ENCODE measurements at regions not wholly inside any gene's neighbourhood (a gene's known extent, or its start where the extent isn't known, plus 50 kb on each side); places are given as distances from the start of the nearest gene placed in this dataset.

DNA sequence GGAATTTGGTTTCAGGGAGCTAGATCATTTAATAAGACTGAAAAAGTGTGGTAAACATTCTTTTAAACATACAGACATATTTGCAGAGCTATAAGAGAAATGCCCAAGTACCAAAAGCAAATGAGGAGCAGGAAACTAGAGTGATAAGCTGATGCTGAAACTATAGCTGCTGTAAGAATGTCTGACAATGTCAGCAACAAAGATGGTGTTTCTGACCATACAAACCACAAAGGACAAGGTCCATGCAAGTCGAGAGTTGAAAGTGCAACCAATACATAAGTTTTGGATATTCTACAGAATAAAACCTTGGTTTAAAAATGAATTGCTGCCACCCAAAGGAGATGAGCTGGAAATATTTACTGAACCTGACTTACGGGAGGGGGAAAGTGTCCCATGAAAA, 610.2 kb downstream of the TBL1XR1 start:
- no peak for DNase-seq
- no peak for ATAC-seq (ENCODE audit: insufficient read depth, low FRiP score)
- H3K4me1 ChIP-seq (ENCODE audit: control insufficient read depth in 5 of 5, insufficient read depth in 5 of 5, low read length in 5 of 5): no peaks in the 10 kb centered on the region
- no peak overlapping the region for H3K4me3 ChIP-seq
- TF ChIP-seq, protein P1, sequence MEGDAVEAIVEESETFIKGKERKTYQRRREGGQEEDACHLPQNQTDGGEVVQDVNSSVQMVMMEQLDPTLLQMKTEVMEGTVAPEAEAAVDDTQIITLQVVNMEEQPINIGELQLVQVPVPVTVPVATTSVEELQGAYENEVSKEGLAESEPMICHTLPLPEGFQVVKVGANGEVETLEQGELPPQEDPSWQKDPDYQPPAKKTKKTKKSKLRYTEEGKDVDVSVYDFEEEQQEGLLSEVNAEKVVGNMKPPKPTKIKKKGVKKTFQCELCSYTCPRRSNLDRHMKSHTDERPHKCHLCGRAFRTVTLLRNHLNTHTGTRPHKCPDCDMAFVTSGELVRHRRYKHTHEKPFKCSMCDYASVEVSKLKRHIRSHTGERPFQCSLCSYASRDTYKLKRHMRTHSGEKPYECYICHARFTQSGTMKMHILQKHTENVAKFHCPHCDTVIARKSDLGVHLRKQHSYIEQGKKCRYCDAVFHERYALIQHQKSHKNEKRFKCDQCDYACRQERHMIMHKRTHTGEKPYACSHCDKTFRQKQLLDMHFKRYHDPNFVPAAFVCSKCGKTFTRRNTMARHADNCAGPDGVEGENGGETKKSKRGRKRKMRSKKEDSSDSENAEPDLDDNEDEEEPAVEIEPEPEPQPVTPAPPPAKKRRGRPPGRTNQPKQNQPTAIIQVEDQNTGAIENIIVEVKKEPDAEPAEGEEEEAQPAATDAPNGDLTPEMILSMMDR (IDR thresholded peaks at IDR 0.05; ENCODE audit: control extremely low read depth, extremely low read depth): no peak
- H3K9ac ChIP-seq (ENCODE audit: insufficient read depth in 1 of 2, low read length in 2 of 2): no peak overlapping the region
- no peaks in the 10 kb centered on the region for H3K27me3 ChIP-seq (ENCODE audit: control insufficient read depth in 3 of 3, insufficient read depth in 3 of 3, low read length in 2 of 3)
- no peak overlapping the region for H3K27ac ChIP-seq (ENCODE audit: low read depth in 1 of 2, low read length in 1 of 2)
- no peaks in the 10 kb centered on the region for H3K36me3 ChIP-seq (ENCODE audit: control insufficient read depth in 4 of 4, insufficient read depth in 4 of 4, low read length in 4 of 4)
- 83 to 87% methylated on average over 2 of the region's 2 CpGs for WGBS, 2 donors
- H3K9me3 ChIP-seq (ENCODE audit: control insufficient read depth in 4 of 4, insufficient read depth in 3 of 4, low read length in 3 of 4): no peaks in the 10 kb centered on the region

DNA sequence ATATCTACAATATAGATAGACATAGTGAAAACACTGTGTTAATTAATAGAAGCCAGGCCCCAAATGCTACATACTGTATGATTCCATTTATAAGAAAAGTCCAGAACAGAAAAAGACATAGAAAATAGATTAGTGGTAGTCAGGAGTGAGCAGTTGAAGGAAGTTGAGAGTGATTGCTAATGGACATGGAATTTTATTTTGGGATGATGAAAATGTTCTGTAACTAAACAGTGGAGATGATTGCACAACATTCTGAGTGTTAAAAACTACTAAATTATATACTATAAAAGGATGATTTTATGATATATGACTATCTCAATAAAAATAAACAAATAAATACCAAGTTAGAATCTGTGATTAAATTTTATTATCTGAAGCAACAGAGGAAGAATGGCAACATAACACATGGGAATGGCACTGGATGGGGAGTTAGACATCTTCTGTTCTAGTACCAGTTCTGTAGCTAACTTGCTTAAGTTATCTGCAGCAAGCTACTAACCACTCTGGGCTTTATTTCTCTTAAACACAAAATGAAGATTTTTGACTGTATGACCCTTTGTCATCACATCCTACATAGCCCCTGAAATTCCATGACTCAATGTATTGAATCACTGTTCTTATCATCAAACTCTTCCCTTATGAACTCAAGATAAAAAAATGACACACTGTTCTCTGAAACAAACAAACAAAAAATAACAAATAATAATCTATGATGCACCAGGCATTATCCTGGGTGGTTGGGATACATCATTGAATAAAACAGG, 612.7 kb downstream of the TBL1XR1 start:
- Histone ChIP-seq H3K4me1 (ENCODE audit: control insufficient read depth in 5 of 5, insufficient read depth in 5 of 5, low read length in 5 of 5) (no peaks in the 10 kb centered on the region), H3K9me3 (ENCODE audit: control insufficient read depth in 4 of 4, insufficient read depth in 3 of 4, low read length in 3 of 4) (no peaks in the 10 kb centered on the region), H3K27ac (ENCODE audit: low read depth in 1 of 2, low read length in 1 of 2) (no peak overlapping the region), H3K9ac (ENCODE audit: insufficient read depth in 1 of 2, low read length in 2 of 2) (no peak overlapping the region), H3K27me3 (ENCODE audit: control insufficient read depth in 3 of 3, insufficient read depth in 3 of 3, low read length in 2 of 3) (no peaks in the 10 kb centered on the region), H3K36me3 (ENCODE audit: control insufficient read depth in 4 of 4, insufficient read depth in 4 of 4, low read length in 4 of 4) (no peaks in the 10 kb centered on the region), H3K4me3 (no peak overlapping the region)
- DNase-seq (no peak), ATAC-seq (ENCODE audit: insufficient read depth, low FRiP score) (no peak)
- TF ChIP-seq, protein P1 (IDR thresholded peaks at IDR 0.05; ENCODE audit: control extremely low read depth, extremely low read depth): no peak

DNA sequence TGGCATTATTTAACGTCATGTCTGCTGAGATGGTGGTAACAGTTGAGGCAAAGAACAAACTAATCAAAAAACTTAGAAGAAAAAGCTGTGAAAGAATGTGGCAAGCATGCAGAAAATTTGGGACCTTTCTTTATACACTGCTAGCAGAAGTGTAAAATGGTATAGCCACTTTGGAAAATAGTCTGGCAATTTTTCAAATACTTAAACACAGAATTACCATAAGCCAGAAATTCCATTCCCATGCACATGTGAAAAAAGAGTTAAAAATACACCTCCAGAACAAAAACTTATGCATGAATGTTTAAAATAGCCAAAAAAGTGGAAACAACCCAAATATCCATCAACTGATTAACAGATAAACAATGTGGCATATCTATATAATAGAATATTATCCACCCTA, 613.3 kb downstream of the TBL1XR1 start:
- H3K9ac ChIP-seq (ENCODE audit: insufficient read depth in 1 of 2, low read length in 2 of 2): no peak overlapping the region
- no peaks in the 10 kb centered on the region for H3K4me1 ChIP-seq (ENCODE audit: control insufficient read depth in 5 of 5, insufficient read depth in 5 of 5, low read length in 5 of 5)
- H3K27me3 ChIP-seq (ENCODE audit: control insufficient read depth in 3 of 3, insufficient read depth in 3 of 3, low read length in 2 of 3): no peaks in the 10 kb centered on the region
- H3K4me3 ChIP-seq: no peak overlapping the region
- H3K27ac ChIP-seq (ENCODE audit: low read depth in 1 of 2, low read length in 1 of 2): no peak overlapping the region
- no peak for DNase-seq
- no peaks in the 10 kb centered on the region for H3K36me3 ChIP-seq (ENCODE audit: control insufficient read depth in 4 of 4, insufficient read depth in 4 of 4, low read length in 4 of 4)
- no peaks in the 10 kb centered on the region for H3K9me3 ChIP-seq (ENCODE audit: control insufficient read depth in 4 of 4, insufficient read depth in 3 of 4, low read length in 3 of 4)
- TF ChIP-seq, protein P1 (IDR thresholded peaks at IDR 0.05; ENCODE audit: control extremely low read depth, extremely low read depth): no peak
- WGBS, 2 donors: 88 to 90% methylated on average over 1 of the region's 1 CpG
- ATAC-seq (ENCODE audit: insufficient read depth, low FRiP score): no peak

DNA sequence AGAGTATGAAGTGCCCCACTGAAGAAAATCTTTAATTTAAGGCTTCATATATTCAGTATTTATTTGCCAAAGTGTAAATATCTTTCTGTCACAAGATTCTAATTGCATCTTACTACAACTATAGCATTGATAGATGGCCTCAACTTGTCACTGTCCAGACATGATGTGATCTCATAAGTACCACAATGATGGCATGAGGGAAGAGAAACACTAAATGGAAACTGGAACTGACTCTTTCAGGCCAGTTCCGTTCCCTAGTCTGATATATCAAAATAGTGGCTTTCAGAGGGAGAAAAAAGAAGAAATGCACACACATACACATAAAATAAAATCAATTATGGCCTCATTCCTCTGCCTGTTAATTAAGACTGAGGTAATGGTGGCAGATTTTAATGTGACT, 615.7 kb downstream of the TBL1XR1 start:
- Histone ChIP-seq H3K4me1 (ENCODE audit: control insufficient read depth in 5 of 5, insufficient read depth in 5 of 5, low read length in 5 of 5) (no peaks in the 10 kb centered on the region), H3K36me3 (ENCODE audit: control insufficient read depth in 4 of 4, insufficient read depth in 4 of 4, low read length in 4 of 4) (no peaks in the 10 kb centered on the region), H3K4me3 (no peak overlapping the region), H3K27me3 (ENCODE audit: control insufficient read depth in 3 of 3, insufficient read depth in 3 of 3, low read length in 2 of 3) (no peaks in the 10 kb centered on the region), H3K9me3 (ENCODE audit: control insufficient read depth in 4 of 4, insufficient read depth in 3 of 4, low read length in 3 of 4) (no peaks in the 10 kb centered on the region), H3K9ac (ENCODE audit: insufficient read depth in 1 of 2, low read length in 2 of 2) (no peak overlapping the region), H3K27ac (ENCODE audit: low read depth in 1 of 2, low read length in 1 of 2) (no peak overlapping the region)
- ATAC-seq (ENCODE audit: insufficient read depth, low FRiP score) (no peak), DNase-seq (no peak)
- 76 to 83% methylated on average over 1 of the region's 1 CpG for WGBS, 2 donors
- TF ChIP-seq, protein P1 (IDR thresholded peaks at IDR 0.05; ENCODE audit: control extremely low read depth, extremely low read depth): no peak
